ENCODE measurements at regions not wholly inside any gene's neighbourhood (a gene's known extent, or its start where the extent isn't known, plus 50 kb on each side); places are given as distances from the start of the nearest gene placed in this dataset.

GRCh38 chr6:143621876-143622605, 55.7 kb upstream of the PHACTR2 start:
- DNase-seq (ENCODE audit: low read depth in 2 of 2) = no peak

- no peak for DNase-seq (ENCODE audit: low read depth in 2 of 2)
Observed at GRCh38 chr6:143621159-143621873, 56.4 kb upstream of the PHACTR2 start.

- DNase-seq (ENCODE audit: low read depth in 2 of 2) = no peak
Observed at GRCh38 chr6:143620447-143620846, 57.3 kb upstream of the PHACTR2 start.

DNA sequence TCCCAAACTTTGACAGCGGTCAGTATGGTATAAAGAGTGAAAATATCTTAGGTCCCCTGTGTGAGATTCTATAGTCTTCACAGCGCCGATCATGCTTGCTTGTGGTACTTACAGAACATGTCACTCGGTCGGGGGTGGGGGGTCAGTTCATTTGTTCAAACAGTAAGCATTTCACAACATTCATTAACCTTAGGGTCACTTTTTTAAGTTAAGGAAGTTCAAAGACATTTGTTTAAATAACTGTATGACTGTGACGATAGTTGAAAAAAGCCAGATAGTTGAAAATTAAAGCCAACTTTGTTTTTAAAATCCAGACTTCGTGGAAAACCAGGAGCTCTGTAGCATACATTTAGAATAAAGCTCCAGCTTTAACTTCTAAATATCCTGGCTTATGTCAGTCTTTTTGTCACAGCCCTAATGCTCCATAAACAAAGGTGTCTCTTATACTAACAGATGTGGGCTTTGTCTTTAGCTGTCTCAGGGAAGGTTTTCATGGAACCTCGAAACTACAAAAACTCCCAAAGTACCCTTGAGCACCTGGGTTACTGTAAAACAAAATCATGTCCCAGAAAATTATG, 57.9 kb upstream of the PHACTR2 start:
- no peak for DNase-seq (ENCODE audit: low read depth in 2 of 2)

- no peak for DNase-seq (ENCODE audit: low read depth in 2 of 2)
Observed at GRCh38 chr6:143616741-143617140, 61.0 kb upstream of the PHACTR2 start.

- DNase-seq (ENCODE audit: low read depth in 2 of 2) = no peak
Observed at GRCh38 chr6:143615785-143616184, 62.0 kb upstream of the PHACTR2 start.

DNA sequence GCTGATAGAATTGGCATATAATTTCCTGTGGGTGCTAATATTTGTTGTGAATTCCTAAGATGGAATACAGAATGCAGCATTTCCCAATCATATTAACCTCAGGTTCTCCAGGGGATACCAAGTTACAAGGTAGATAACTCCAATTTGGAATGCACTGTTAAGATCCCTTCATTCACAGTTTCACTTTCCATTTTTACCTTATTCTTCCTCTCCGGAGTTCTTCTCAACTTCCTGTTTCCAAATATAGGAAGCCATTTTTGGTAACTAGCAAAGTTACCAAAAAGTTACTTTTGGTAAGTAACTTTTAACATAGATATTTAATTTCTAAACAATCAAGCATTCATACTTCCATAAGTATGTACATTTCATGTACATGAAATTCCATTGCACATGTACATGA, 63.5 kb upstream of the PHACTR2 start:
- no peak for DNase-seq (ENCODE audit: low read depth in 2 of 2)

DNA sequence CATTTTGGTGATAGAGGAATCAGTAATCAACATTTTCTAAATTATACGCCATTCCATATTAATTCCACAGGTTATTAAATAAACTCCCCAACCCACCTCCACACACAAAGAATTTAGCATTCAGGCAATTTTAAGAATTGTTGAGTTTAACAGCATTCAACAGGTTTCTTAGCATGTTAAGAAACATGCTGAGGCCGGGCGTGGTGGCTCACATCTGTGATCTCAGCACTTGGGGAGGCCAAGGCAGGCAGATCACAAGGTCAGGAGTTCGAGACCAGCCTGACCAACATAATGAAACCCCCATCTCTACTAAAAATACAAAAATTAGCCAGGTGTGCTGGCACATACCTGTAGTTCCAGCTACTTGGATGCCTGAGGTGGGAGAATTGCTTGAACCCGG, 64.0 kb upstream of the PHACTR2 start:
- DNase-seq (ENCODE audit: low read depth in 2 of 2) = no peak

DNA sequence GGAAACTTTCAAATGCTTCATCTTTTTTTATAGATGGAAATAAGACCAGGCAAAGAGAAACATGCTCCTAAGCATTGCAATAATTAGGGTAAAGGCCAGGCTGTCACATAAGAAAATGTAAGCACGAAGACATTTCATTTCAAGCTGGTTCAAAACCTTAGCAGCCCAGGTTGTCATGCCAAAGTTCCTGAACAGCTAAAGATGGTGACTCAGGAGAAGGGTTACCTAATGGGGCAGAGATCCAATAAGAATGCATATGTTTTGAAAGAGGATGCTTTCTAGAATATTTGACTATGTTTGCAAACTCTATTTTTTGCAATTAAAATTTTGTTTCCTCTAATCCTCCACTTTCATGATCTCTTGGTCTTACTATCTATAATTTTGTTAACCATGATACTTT, 65.6 kb upstream of the PHACTR2 start:
- DNase-seq (ENCODE audit: low read depth in 2 of 2) = no peak

DNA sequence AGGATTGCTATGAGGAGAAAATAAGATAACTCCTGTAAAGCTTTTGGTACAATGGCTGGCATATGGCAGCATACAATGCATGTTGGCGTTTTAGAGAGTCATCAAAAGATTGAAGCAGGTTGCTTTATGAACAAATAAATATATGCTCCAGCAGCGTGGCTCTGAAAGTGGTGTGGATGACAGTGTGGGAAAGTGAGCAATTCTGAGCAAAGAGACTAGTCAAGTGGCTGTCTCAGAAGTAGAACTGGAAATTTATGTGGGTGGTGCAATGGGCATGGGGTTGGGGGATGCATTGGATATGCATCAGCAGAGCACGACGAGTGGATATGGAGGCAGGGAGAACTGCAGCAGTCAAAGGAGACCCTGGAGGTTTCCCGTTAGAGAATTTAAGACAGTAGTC, 66.2 kb upstream of the PHACTR2 start:
- DNase-seq (ENCODE audit: low read depth in 2 of 2) = no peak

- no peak for DNase-seq (ENCODE audit: low read depth in 2 of 2)
Observed at GRCh38 chr6:143609972-143610371, 67.8 kb upstream of the PHACTR2 start.

- no peak for DNase-seq (ENCODE audit: low read depth in 2 of 2)
Observed at GRCh38 chr6:143609501-143609900, 68.3 kb upstream of the PHACTR2 start.

GRCh38 chr6:143608906-143609305, 68.9 kb upstream of the PHACTR2 start:
- DNase-seq (ENCODE audit: low read depth in 2 of 2) = no peak

DNA sequence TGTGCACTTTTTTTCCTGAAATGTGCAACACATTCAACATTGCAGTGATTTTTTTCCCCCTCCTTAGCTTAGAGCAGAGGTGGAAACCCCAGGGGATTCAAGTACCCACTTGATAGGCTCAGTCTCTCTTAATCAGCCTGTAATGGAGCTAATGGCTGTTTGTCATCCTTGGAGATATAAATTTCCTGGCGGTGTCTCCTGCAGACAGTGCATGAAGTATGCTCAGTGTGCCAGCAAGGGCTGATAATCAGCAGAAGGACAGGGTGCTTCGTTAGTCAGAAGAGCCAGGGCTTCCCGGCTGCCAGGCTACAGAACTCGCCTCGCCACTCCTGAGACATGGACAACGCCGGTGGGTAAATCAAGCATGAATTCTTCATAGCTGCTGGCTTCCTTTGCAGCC, 69.8 kb upstream of the PHACTR2 start:
- no peak for DNase-seq (ENCODE audit: low read depth in 2 of 2)

DNA sequence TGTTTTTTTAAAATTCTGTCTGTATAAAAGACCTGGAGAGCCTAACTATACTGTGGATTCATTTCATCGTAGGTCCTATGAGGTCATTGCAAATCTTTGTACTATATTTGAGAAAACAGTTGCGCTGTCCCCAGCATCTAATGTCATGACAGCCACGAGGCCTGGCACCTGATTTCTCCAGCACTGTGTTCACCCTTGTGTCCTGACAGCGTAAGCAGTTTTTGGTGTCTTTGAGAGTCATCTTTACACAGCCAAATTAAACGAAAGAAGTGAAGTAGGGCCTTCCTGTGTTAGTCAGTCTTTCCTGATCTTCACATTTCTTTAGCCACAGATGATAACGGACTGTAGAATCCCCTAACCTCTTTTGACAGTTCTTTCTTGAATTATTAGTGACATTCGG, 70.6 kb upstream of the PHACTR2 start:
- DNase-seq (ENCODE audit: low read depth in 2 of 2) = no peak

DNA sequence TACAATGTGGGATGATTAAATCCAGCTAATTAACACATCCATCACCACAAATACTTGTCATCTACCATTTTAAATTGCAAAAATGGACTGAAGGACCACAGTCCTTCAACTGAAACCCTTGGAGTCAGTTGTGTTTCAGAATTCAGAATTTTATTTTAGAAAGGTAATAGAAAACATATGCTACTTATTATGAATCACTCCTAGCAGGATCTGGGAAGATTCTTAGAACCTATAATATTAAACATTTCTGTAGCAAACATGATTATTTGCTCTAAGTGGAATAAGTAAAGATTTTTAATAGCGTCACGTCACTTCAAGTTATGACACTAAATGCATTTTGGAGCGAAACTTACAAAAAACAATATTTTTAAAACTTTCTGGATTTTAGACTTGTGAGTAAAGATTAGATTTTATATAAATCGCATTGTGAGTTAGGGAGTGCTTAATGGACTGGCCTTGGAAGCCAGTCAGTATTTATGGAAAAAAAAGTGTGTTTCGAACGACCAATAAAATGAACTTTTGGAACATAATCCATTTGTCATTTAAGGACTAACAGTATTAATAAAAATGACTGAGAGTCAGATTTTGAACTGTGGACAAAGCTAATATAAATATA, 71.8 kb upstream of the PHACTR2 start:
- no peak for DNase-seq (ENCODE audit: low read depth in 2 of 2)

DNA sequence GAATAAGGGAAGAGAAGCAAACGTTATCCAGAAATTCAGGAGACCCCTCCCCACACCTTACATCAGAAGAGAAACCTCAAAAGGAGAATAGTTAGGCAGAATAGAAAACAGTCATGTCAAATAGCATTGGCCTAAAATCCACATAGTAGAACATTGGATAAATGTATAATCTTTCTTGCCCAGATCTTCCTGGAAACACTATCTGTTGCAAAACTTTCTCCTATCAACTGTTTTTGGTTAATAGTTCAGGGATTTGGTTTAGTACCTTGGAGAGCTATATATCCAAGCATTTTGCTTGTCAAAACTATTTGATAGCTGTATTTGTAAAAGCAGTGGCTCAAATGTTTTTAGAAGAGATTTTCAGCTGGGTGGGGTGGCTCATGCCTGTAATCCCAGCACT, 74.3 kb upstream of the PHACTR2 start:
- DNase-seq (ENCODE audit: low read depth in 2 of 2) = no peak

DNA sequence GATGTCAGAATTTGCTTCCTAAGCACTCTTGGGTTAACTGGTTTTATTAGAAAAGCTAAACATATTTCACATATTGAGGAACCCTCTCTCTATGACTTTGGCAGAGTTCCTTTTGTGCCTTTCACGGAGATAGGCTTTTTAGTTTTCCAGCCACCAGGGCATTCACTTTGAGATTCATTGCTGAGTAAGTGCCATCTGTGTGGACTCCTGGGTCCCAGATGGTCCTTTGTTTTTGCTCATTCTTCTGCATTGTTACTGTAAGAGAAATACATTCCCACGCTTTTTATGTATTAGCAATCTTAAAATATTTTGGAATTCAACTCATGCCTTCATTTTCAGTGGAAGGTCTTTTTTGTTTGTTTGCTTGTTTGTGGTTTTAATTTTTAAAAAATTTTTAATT, 76.3 kb upstream of the PHACTR2 start:
- no peak for DNase-seq (ENCODE audit: low read depth in 2 of 2)

GRCh38 chr6:143600821-143601220, 76.9 kb upstream of the PHACTR2 start:
- DNase-seq (ENCODE audit: low read depth in 2 of 2) = no peak

DNA sequence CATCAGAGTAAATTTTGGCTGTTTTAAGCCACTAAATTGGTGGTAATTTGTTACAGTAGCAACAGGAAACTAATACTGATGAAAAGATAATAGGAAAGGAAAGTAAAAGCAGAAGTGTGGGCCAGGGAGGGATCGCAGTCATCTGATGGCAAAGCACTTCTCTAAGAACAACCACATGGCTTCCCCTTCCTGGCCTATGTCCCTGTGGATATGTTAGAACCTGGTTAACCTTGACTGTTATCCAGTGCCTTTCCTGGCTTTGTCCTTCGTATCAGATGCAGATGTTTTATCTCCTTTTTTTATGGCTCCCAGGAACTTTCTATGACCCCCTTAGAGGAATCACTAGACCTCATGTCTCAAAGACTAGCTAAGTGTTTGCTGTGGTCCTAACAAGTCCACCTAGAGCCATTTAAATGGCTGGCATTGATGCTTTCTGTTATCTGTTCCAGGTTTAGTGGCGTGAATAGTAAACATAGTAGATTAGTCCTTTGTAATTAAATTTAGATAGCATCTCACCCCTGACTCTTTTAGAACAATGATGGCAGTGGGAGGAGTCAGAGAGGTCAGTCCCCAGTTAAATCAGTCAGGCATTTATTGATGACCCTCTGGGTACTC, 79.2 kb upstream of the PHACTR2 start:
- DNase-seq (ENCODE audit: low read depth in 2 of 2) = no peak

DNA sequence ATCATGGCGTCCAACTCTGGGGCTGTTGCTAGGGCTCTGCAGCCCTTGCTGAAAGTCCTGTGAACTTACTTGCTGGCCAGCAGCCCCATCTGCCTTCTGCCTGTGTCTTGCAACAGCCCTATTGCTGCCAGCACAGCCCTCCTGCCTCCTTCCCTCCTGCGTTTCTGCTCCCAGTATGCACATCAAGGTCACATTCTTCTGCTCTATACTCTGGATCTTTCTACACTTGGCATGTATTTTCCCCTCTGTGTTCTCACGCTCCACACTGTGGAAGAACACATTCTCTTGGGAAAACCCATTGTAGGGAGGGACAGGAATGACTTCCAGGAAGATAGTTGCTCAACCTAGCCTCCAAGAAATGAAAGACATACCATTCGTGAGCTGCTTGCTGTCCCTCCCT, 80.9 kb upstream of the PHACTR2 start:
- DNase-seq (ENCODE audit: low read depth in 2 of 2) = no peak

DNA sequence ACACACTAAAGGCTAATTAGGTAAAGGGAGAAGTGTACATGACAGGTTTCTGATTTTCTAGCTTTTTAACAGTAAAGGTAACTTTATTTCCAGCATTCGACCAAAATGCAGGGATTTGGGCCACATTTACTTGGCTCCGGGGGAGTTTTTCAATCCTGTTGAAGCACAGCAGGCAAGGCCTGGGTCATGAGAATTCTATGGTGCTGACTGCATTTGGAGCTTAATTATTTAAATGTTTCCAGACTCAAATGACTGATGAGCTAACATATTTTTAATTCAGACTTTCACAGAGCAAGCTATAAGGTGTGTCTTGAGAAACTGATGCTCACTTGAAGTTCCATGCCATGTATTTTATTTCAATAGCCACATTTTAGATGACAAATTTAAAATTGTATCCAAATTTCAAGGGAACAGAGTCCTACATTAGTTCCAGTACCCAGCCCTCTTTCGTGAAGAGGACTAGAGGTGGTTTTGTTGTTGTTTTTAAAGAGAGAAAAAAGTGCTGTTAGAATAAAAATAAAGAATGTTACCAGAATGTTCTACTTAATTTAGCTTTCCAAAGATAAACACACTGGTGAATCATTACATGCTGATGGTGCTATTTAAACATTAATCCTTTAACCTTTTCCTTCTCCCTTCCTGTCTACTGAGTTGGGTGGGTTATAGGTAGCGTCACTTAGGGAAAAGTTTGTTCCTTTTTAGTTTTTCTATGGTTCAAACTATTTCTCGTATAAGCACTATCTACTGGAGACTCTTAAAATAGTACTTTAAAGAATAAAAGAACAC, 82.3 kb upstream of the PHACTR2 start:
- DNase-seq (ENCODE audit: low read depth in 2 of 2) = no peak

All from stimulated activated CD4-positive, alpha-beta T cell treated with anti-CD3 and anti-CD28 coated beads, Interleukin-15, amount 100 ng/mL, for 48 hours (primary cell).